AG20443 (cell line): ENCODE measurements at regions not wholly inside any gene's neighbourhood (a gene's known extent, or its start where the extent isn't known, plus 50 kb on each side); places are given as distances from the start of the nearest gene placed in this dataset.
"Not testable (repeated sequence)": the region's sequence is repeated elsewhere in the genome, so short reads cannot be mapped to it uniquely, and the experiment has no call there.

Source experiments
- DNase-seq: peaks from one replicate; pipeline ENCODE4 v3.0.0; 2012; ENCODE audit warnings: low spot score, mixed read lengths

- DNase-seq: no peak
Measured at GRCh38 chr5:106797996-106798395, 872.7 kb downstream of the EFNA5 start.

GRCh38 chr5:106796081-106796480 is 874.7 kb downstream of the EFNA5 start:
- DNase-seq: no peak

- DNase-seq: no peak
Measured at GRCh38 chr5:106784846-106785245, 885.9 kb downstream of the EFNA5 start.

GRCh38 chr5:106780355-106780754 is 890.4 kb downstream of the EFNA5 start:
- no peak for DNase-seq

- DNase-seq: not testable (repeated sequence)
Measured at GRCh38 chr5:106776515-106776914, 894.2 kb downstream of the EFNA5 start.

GRCh38 chr5:106768392-106768791 is 902.3 kb downstream of the EFNA5 start:
- no peak for DNase-seq

GRCh38 chr5:106766916-106767315 is 903.8 kb downstream of the EFNA5 start:
- DNase-seq: no peak

- no peak for DNase-seq
Measured at GRCh38 chr5:106759581-106759980, 911.2 kb downstream of the EFNA5 start.

- DNase-seq: no peak
Measured at GRCh38 chr5:106759152-106759551, 911.6 kb downstream of the EFNA5 start.

- DNase-seq: no peak
Measured at GRCh38 chr5:106757672-106758071, 913.1 kb downstream of the EFNA5 start.

GRCh38 chr5:106755789-106756188 is 914.9 kb downstream of the EFNA5 start:
- DNase-seq: no peak

GRCh38 chr5:106755066-106755465 is 915.7 kb downstream of the EFNA5 start:
- no peak for DNase-seq

- DNase-seq: no peak
Measured at GRCh38 chr5:106749826-106750225, 920.9 kb downstream of the EFNA5 start.

- no peak for DNase-seq
Measured at GRCh38 chr5:106739127-106739526, 931.6 kb downstream of the EFNA5 start.

GRCh38 chr5:106737111-106737510 is 933.6 kb downstream of the EFNA5 start:
- no peak for DNase-seq

- DNase-seq: no peak
Measured at GRCh38 chr5:106732624-106733023, 938.1 kb downstream of the EFNA5 start.

GRCh38 chr5:106730912-106731311 is 939.8 kb downstream of the EFNA5 start:
- no peak for DNase-seq

GRCh38 chr5:106730506-106730905 is 940.2 kb downstream of the EFNA5 start:
- no peak for DNase-seq

- DNase-seq: no peak
Measured at GRCh38 chr5:106728208-106728607, 942.5 kb downstream of the EFNA5 start.

- DNase-seq: no peak
Measured at GRCh38 chr5:106727071-106727470, 943.7 kb downstream of the EFNA5 start.

- no peak for DNase-seq
Measured at GRCh38 chr5:106720367-106720766, 950.4 kb downstream of the EFNA5 start.

GRCh38 chr5:106699796-106700195 is 970.9 kb downstream of the EFNA5 start:
- DNase-seq: no peak

- no peak for DNase-seq
Measured at GRCh38 chr5:106699198-106699597, 971.5 kb downstream of the EFNA5 start.

GRCh38 chr5:106698169-106698568 is 972.6 kb downstream of the EFNA5 start:
- no peak for DNase-seq

GRCh38 chr5:106691701-106692100 is 979.0 kb downstream of the EFNA5 start:
- DNase-seq: no peak
